ENCODE measurements at regions not wholly inside any gene's neighbourhood (a gene's known extent, or its start where the extent isn't known, plus 50 kb on each side); places are given as distances from the start of the nearest gene placed in this dataset.

DNA sequence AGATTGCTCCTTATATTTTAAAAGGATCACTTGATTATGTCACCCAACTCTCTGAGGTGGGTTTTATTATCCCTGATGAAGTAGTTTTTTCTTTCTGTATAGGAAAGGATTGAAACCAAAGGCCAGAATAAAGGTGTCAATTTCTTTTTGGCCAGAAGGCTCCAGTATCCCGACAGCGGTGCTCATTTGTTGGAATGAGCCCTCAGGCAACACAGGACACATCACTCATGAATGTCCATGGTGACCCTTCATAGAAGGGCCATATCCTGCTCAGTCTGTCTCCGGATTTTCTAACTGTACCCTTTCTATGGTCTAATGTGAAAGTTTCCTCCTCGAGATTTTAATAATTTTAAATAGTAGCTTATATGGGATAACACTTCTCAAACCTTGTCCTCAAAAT is 171.3 kb upstream of the USP24 start:
- intact Hi-C loops (cut with micrococcal nuclease) = no loop called here
- BruUV-seq (replicated peaks) = no TSS peak
- TF ChIP-seq CTCF (IDR thresholded peaks at IDR 0.05; ENCODE audit: unreplicated experiment) = no peak
- H3K36me3 Mint-ChIP-seq (ENCODE audit: insufficient read depth, unreplicated experiment) = no peaks in the 10 kb centered on the region
- DNase-seq (ENCODE audit: unreplicated experiment) = no peak
- H3K27ac Mint-ChIP-seq (ENCODE audit: low read depth, unreplicated experiment) = no peak overlapping the region
- ChIA-PET POLR2A (no interaction called here), CTCF (interaction anchor here (0.6 to 1.0 kb wide), 2 partner anchors 10 to 12 kb away, joined by 3 to 4 read pairs; no protein-coding TSS in a partner anchor)
- peaks cover 12% of the 10 kb centered on the region for H3K9me3 Mint-ChIP-seq (ENCODE audit: unreplicated experiment)
- no peaks in the 10 kb centered on the region for H3K4me1 Mint-ChIP-seq (ENCODE audit: insufficient read depth, unreplicated experiment)
- H3K4me3 Mint-ChIP-seq (ENCODE audit: unreplicated experiment) = no peak overlapping the region
- no peaks in the 10 kb centered on the region for H3K27me3 Mint-ChIP-seq (ENCODE audit: insufficient read depth, unreplicated experiment)

DNA sequence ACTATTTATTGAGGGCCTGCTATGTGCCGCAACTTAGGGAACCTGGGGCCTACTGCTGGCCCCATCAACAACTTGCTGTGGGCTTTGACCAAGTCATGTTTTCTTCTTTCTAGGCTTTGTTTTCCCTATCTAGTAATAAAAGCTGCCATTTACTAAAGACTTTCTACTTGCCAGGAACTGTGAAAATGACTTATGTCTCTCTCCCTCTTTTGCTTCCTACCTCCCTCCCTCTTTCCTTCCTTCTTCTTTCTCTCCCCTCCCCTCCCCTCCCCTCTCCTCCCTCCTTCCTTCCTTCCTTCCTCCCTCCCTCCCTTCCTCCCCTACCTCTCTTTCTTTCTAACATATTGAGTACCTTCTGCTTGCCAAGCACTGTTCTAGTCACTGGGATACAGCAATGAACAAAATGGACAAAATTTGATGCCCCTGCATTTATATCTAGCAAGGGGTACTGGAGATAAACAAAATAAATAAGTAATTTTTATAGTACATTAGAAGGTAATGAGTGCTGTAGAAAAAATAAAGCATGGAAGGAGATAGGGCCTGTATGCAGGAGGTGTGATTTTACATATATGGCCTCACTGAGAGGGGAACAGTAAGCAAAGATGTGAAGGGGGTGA is 170.3 kb upstream of the USP24 start:
- H3K9me3 Mint-ChIP-seq (ENCODE audit: unreplicated experiment) = peaks cover 12% of the 10 kb centered on the region
- intact Hi-C loops (cut with micrococcal nuclease) = no loop called here
- H3K36me3 Mint-ChIP-seq (ENCODE audit: insufficient read depth, unreplicated experiment) = no peaks in the 10 kb centered on the region
- H3K27me3 Mint-ChIP-seq (ENCODE audit: insufficient read depth, unreplicated experiment) = no peaks in the 10 kb centered on the region
- H3K4me3 Mint-ChIP-seq (ENCODE audit: unreplicated experiment) = no peak overlapping the region
- ChIA-PET CTCF (interaction anchor here (0.6 to 2.5 kb wide), 2 partner anchors 10 to 395 kb away, joined by 3 to 23 read pairs; no protein-coding TSS in a partner anchor), POLR2A (no interaction called here)
- DNase-seq (ENCODE audit: unreplicated experiment) = no peak
- H3K4me1 Mint-ChIP-seq (ENCODE audit: insufficient read depth, unreplicated experiment) = no peaks in the 10 kb centered on the region
- no peak overlapping the region for H3K27ac Mint-ChIP-seq (ENCODE audit: low read depth, unreplicated experiment)
- no peak for TF ChIP-seq CTCF (IDR thresholded peaks at IDR 0.05; ENCODE audit: unreplicated experiment)
- BruUV-seq (replicated peaks) = no TSS peak

- H3K4me3 Mint-ChIP-seq (ENCODE audit: unreplicated experiment) = no peak overlapping the region
- CTCF ChIA-PET = interaction anchor here (0.6 to 2.5 kb wide), 4 partner anchors 9 to 1257 kb away, joined by 3 to 23 read pairs (median 3); no protein-coding TSS in a partner anchor
- POLR2A ChIA-PET = no interaction called here
- H3K4me1 Mint-ChIP-seq (ENCODE audit: insufficient read depth, unreplicated experiment) = no peaks in the 10 kb centered on the region
- peaks cover 12% of the 10 kb centered on the region for H3K9me3 Mint-ChIP-seq (ENCODE audit: unreplicated experiment)
- no peaks in the 10 kb centered on the region for H3K27me3 Mint-ChIP-seq (ENCODE audit: insufficient read depth, unreplicated experiment)
- H3K27ac Mint-ChIP-seq (ENCODE audit: low read depth, unreplicated experiment) = no peak overlapping the region
- DNase-seq (ENCODE audit: unreplicated experiment) = no peak
- H3K36me3 Mint-ChIP-seq (ENCODE audit: insufficient read depth, unreplicated experiment) = no peaks in the 10 kb centered on the region
- no peak for TF ChIP-seq CTCF (IDR thresholded peaks at IDR 0.05; ENCODE audit: unreplicated experiment)
- BruUV-seq (replicated peaks) = no TSS peak
- intact Hi-C loops (cut with micrococcal nuclease) = no loop called here
Observed at GRCh38 chr1:55384637-55385036, 169.5 kb upstream of the USP24 start.

DNA sequence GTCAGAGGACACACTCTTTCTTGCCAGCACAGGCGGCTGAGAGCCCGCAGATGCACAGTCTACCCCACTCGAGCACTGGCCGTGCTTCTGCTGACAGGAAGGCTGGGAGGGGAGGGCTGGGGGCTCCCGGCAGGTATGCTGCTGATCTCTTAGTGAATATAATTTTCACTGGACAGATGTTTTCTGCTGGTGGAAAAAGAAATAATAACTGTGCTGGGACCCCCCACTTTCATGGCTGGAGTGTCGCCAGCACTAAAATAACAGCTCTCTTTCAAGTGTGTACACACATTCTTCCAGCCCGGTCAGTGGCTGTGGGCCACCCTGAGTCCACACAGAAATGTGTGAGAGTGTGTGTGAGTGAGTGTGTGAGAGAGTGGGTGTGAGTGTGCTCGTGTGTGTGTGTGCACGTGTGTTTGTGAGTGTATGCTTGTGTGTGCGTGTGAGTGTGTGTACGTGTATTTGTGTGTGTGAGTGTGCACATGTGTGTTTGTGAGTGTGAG is 167.7 kb upstream of the USP24 start:
- H3K9me3 Mint-ChIP-seq (ENCODE audit: unreplicated experiment) = peaks cover 3% of the 10 kb centered on the region
- no peaks in the 10 kb centered on the region for H3K27me3 Mint-ChIP-seq (ENCODE audit: insufficient read depth, unreplicated experiment)
- H3K36me3 Mint-ChIP-seq (ENCODE audit: insufficient read depth, unreplicated experiment) = no peaks in the 10 kb centered on the region
- no peak for DNase-seq (ENCODE audit: unreplicated experiment)
- POLR2A ChIA-PET = interaction anchor here (0.7 kb wide), 1 partner anchor 99 kb away, joined by 3 read pairs; no protein-coding TSS in a partner anchor
- BruUV-seq (replicated peaks) = no TSS peak
- H3K27ac Mint-ChIP-seq (ENCODE audit: low read depth, unreplicated experiment) = no peak overlapping the region
- H3K4me1 Mint-ChIP-seq (ENCODE audit: insufficient read depth, unreplicated experiment) = no peaks in the 10 kb centered on the region
- TF ChIP-seq CTCF (IDR thresholded peaks at IDR 0.05; ENCODE audit: unreplicated experiment) = no peak
- CTCF ChIA-PET = interaction anchor here (0.5 to 1.6 kb wide), 3 partner anchors 9 to 647 kb away, joined by 3 read pairs; no protein-coding TSS in a partner anchor
- H3K4me3 Mint-ChIP-seq (ENCODE audit: unreplicated experiment) = no peak overlapping the region
- intact Hi-C loops (cut with micrococcal nuclease) = no loop called here

All from MCF 10A (cell line).